B cell (primary cell): ENCODE measurements at regions not wholly inside any gene's neighbourhood (a gene's known extent, or its start where the extent isn't known, plus 50 kb on each side); places are given as distances from the start of the nearest gene placed in this dataset.

Experiments
- ATAC-seq: fragments of 200-7000 bp; cut with Tn5 transposase; one replicate; pipeline ENCODE4 v1.10.0; 2021; ENCODE audit warnings: low read depth, mild to moderate bottlenecking, moderate number of reproducible peaks, moderate library complexity
- CTCF ChIA-PET: fragments of 350-600 bp; sonication (Branson Sonifier 250); formaldehyde crosslinking; loops from one replicate; lab custom pipeline; 2021; ENCODE audit warnings: antibody characterized with exemption, inconsistent platforms; lab: Charles Lee
- POLR2A ChIA-PET: fragments of 350-600 bp; sonication (Branson Sonifier 250); formaldehyde crosslinking; loops from one replicate; lab custom pipeline; 2021; ENCODE audit warnings: antibody characterized with exemption; lab: Charles Lee
- DNase-seq: peaks from one replicate; pipeline ENCODE4 v3.0.0; 2013
- H2AFZ ChIP-seq: 2 replicates; pipeline ENCODE4 v1.6.1; 2012; ENCODE audit warnings: mild to moderate bottlenecking, low read depth, low read length; ENCODE audit not compliant: insufficient read depth, poor library complexity, severe bottlenecking
- H3K27ac ChIP-seq, 2 donors: 1 replicate in 1 of 2; 2 replicates in 1 of 2; pipeline ENCODE4 v1.5.1; 2012 to 2013; ENCODE audit warnings: low read length in 2 of 2, mild to moderate bottlenecking in 2 of 2, moderate library complexity in 1 of 2
- H3K27me3 ChIP-seq, 4 experiments: fragments of 200-600 bp in 1 of 4; sonication (generic) in 1 of 4; replicated peaks in 1 of 4; 1 replicate in 2 of 4; 2 replicates in 2 of 4; pipeline versions ENCODE4 v1.6.1 to v1.7.0; 2013 to 2016; ENCODE audit warnings: low read length in 3 of 4, mild to moderate bottlenecking in 2 of 4, mixed read lengths in 1 of 4, moderate library complexity in 1 of 4; ENCODE audit not compliant: insufficient read depth in 4 of 4, control insufficient read depth in 3 of 4; ENCODE audit errors: control extremely low read depth in 1 of 4
- H3K36me3 ChIP-seq, 2 experiments: replicated peaks in 1 of 2; 1 replicate in 1 of 2; 2 replicates in 1 of 2; pipeline versions ENCODE4 v1.6.1 to v1.7.1; 2013; ENCODE audit warnings: low read length in 1 of 2; ENCODE audit not compliant: insufficient read depth in 2 of 2, control insufficient read depth in 1 of 2; ENCODE audit errors: control extremely low read depth in 1 of 2, extremely low read depth in 1 of 2
- H3K4me1 ChIP-seq, 2 donors: fragments of 200-600 bp in 1 of 2; sonication (generic) in 1 of 2; 1 replicate in 1 of 2; 2 replicates in 1 of 2; pipeline versions ENCODE4 v1.5.1 to v1.6.1; 2013 to 2017; ENCODE audit warnings: low read length in 2 of 2; ENCODE audit not compliant: control insufficient read depth in 2 of 2, insufficient read depth in 2 of 2
- H3K4me2 ChIP-seq: replicated peaks from 2 replicates; pipeline ENCODE3; 2012; ENCODE audit warnings: mild to moderate bottlenecking, low read depth, low read length; ENCODE audit not compliant: poor library complexity, severe bottlenecking
- H3K4me3 ChIP-seq, 5 experiments: fragments of 200-600 bp in 1 of 5; sonication (generic) in 1 of 5; 1 replicate in 3 of 5; 2 replicates in 2 of 5; pipeline versions ENCODE4 v1.5.1 to v1.7.0; 2011 to 2016; ENCODE audit warnings: low read length in 4 of 5, mild to moderate bottlenecking in 4 of 5, low read depth in 2 of 5, control low read depth in 1 of 5, moderate library complexity in 1 of 5; ENCODE audit not compliant: insufficient read depth in 1 of 5; ENCODE audit errors: control extremely low read depth in 1 of 5, extremely low read depth in 1 of 5
- H3K79me2 ChIP-seq: fragments of 200-600 bp; sonication (generic); one replicate; pipeline ENCODE4 v1.6.0; 2016; ENCODE audit warnings: low read length; ENCODE audit not compliant: control insufficient read depth, insufficient read depth
- H3K9ac ChIP-seq: fragments of 200-600 bp; sonication (generic); 2 replicates; pipeline ENCODE4 v1.6.1; 2017; ENCODE audit warnings: mild to moderate bottlenecking, low read length, moderate library complexity
- H3K9me3 ChIP-seq, 3 donors: one replicate each; pipeline versions ENCODE4 v1.6.1 to v1.7.1; 2013; ENCODE audit warnings: low read length in 2 of 3; ENCODE audit not compliant: control insufficient read depth in 2 of 3, insufficient read depth in 1 of 3; ENCODE audit errors: control extremely low read depth in 1 of 3
- H4K20me1 ChIP-seq: 2 replicates; pipeline ENCODE4 v1.6.0; 2012; ENCODE audit warnings: mild to moderate bottlenecking, low read length; ENCODE audit not compliant: insufficient read depth, control insufficient read depth, poor library complexity, severe bottlenecking
- H3K27ac Mint-ChIP-seq: one replicate; pipeline ENCODE4 v1.8.0; 2021; ENCODE audit warnings: mixed read lengths
- H3K27me3 Mint-ChIP-seq: one replicate; pipeline ENCODE4 v1.8.0; 2021; ENCODE audit warnings: mixed read lengths
- H3K4me1 Mint-ChIP-seq: one replicate; pipeline ENCODE4 v1.8.0; 2021; ENCODE audit warnings: mixed read lengths
- H3K4me3 Mint-ChIP-seq: one replicate; pipeline ENCODE4 v1.8.0; 2021; ENCODE audit warnings: mixed read lengths
- H3K9me3 Mint-ChIP-seq: one replicate; pipeline ENCODE4 v1.8.0; 2022; ENCODE audit warnings: mixed read lengths; ENCODE audit not compliant: insufficient read depth
- CTCF ChIP-seq: fragments of 200-600 bp; IDR thresholded peaks from one replicate; pipeline ENCODE4 v1.8.0; 2022; ENCODE audit warnings: antibody characterized with exemption, mild to moderate bottlenecking
- EZH2 ChIP-seq: IDR thresholded peaks from 2 replicates; pipeline ENCODE4 v1.6.1; 2012; ENCODE audit warnings: borderline replicate concordance, low read depth, mild to moderate bottlenecking, moderate library complexity, low read length; ENCODE audit not compliant: insufficient read depth, poor library complexity, severe bottlenecking
- WGBS: methylation state at CpG from one replicate; pipeline ENCODE4 v1.1.5; 2013; ENCODE audit warnings: missing lambda C conversion rate; ENCODE audit not compliant: insufficient coverage; 5-methylcytosine and 5-hydroxymethylcytosine counted together
- intact Hi-C: fragments of 100-400 bp; cut with micrococcal nuclease; formaldehyde crosslinking; loops from one replicate; pipeline ENCODE4 v1.10.0; 2022

DNA sequence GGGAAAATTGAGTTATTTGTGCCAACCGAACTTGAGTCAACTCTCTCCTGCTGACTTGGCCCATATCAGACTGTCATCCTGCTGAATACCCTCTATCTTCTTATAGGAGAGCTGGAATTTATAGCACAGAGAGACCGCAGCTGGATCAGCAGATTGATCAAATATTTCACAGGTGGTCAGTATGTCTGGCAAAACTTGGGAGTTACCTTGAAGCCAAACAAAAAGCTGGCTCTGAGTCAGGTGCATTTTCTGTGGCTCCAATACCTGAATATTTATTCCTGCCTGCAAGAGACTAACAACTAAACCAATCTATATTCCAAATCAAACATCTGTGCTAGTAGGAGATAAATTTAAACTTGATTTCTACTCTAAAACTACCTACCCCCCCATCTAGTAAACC, 752.1 kb upstream of the ALCAM start:
- Mint-ChIP-seq H3K27ac (no peak overlapping the region), H3K4me3 (no peak overlapping the region), H3K9me3 (no peaks in the 10 kb centered on the region), H3K4me1 (no peaks in the 10 kb centered on the region), H3K27me3 (no peaks in the 10 kb centered on the region)
- H3K4me2 ChIP-seq: no peak overlapping the region
- no peak overlapping the region for H3K9ac ChIP-seq
- intact Hi-C loops: no loop called here
- TF ChIP-seq EZH2: no peak
- no peak for TF ChIP-seq CTCF
- 92% methylated on average over 2 of the region's 2 CpGs for WGBS
- no peaks in the 10 kb centered on the region for H3K79me2 ChIP-seq
- ChIA-PET CTCF (no interaction called here), POLR2A (no interaction called here)
- no peak for DNase-seq
- H4K20me1 ChIP-seq: no peaks in the 10 kb centered on the region
- H3K36me3 ChIP-seq: no peaks in the 10 kb centered on the region
- H3K9me3 ChIP-seq: no peaks in the 10 kb centered on the region
- no peak overlapping the region for H3K27ac ChIP-seq
- ATAC-seq: no peak
- H2AFZ ChIP-seq: no peak overlapping the region
- H3K27me3 ChIP-seq: no peaks in the 10 kb centered on the region
- H3K4me1 ChIP-seq: no peaks in the 10 kb centered on the region
- no peak overlapping the region for H3K4me3 ChIP-seq

DNA sequence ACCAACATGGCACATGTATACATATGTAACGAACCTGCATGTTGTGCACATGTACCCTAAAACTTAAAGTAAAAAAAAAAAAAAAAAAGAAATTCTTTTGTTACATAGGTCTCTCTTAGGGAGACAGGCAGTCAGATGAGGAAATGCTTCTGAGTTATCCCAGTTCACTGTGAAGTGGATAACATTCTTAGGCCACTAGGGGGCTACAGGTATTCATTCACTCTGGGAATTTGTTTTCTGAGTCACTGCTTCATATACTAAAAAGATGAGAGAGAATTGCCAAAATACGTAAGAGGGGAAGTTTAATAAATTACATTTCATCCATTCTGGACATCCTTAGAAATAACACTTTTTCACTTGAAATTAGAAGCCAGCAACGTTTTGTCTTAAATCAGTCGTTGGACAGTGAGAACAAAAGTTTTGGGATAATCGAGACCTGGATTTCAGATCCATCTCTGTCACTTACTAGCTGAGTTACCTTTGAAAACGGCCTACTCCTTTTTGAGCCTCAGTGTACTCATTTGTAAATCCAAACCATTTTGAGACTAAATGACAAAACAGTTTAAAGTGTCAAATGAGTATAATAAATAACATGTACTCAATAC, 738.4 kb upstream of the ALCAM start:
- no peak overlapping the region for H3K4me2 ChIP-seq

More for the DNA sequence above, 738.4 kb upstream of the ALCAM start:
- Histone ChIP-seq H3K4me3 (no peak overlapping the region), H3K79me2 (no peaks in the 10 kb centered on the region), H3K9me3 (peaks cover 0 to 16% (median 11%) of the 10 kb centered on the region in 3 donors), H4K20me1 (no peaks in the 10 kb centered on the region), H3K27ac (no peak overlapping the region), H3K4me1 (no peaks in the 10 kb centered on the region), H3K36me3 (no peaks in the 10 kb centered on the region), H3K9ac (no peak overlapping the region), H3K27me3 (no peaks in the 10 kb centered on the region), H2AFZ (no peak overlapping the region)
- peaks cover 11% of the 10 kb centered on the region for H3K9me3 Mint-ChIP-seq
- WGBS: 92% methylated on average over 3 of the region's 6 CpGs
- intact Hi-C loops: no loop called here
- H3K4me1 Mint-ChIP-seq: peaks cover 2% of the 10 kb centered on the region
- no peaks in the 10 kb centered on the region for H3K27me3 Mint-ChIP-seq
- H3K4me3 Mint-ChIP-seq: no peak overlapping the region
- ChIA-PET POLR2A (no interaction called here), CTCF (no interaction called here)
- peak; percentile 19 for DNase-seq
- no peak for ATAC-seq
- no peak overlapping the region for H3K27ac Mint-ChIP-seq
- TF ChIP-seq EZH2: no peak
- peak; percentile 59 for TF ChIP-seq CTCF
